ENCODE measurements at regions not wholly inside any gene's neighbourhood (a gene's known extent, or its start where the extent isn't known, plus 50 kb on each side); places are given as distances from the start of the nearest gene placed in this dataset.

DNA sequence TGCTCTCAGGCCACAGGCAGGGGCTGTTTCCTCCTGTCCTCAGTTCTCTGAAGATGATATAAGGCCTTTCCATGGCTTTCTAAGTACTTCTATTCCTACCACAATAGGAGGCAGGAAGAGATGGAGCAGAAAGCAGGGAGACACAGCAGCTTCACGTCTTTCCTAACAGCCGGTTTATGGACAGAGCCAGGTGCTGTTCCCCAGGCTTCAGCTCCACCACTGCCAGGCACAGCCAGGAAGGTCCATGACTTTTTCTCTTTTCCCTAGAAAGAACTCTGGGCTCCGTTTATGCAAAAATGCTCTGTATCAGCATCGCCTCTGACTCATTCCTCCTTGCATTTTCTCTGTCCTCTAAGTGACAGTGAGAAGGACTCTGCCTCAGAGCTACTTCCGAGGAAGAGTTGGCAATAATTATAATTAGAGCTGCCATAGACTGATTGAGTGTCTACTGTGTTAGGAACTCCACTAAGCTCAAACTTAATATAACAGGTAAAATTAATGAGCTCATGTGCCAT is 478.5 kb downstream of the RASEF start:
- no peak overlapping the region for H3K4me2 ChIP-seq (ENCODE audit: low read length)
- no peaks in the 10 kb centered on the region for H3K9me2 ChIP-seq (replicated peaks; ENCODE audit: control insufficient read depth, low read length)
- TF ChIP-seq EZH2phosphoT487 (IDR thresholded peaks at IDR 0.05; ENCODE audit: borderline replicate concordance, low read length), result no peak
- TF ChIP-seq, protein P1, sequence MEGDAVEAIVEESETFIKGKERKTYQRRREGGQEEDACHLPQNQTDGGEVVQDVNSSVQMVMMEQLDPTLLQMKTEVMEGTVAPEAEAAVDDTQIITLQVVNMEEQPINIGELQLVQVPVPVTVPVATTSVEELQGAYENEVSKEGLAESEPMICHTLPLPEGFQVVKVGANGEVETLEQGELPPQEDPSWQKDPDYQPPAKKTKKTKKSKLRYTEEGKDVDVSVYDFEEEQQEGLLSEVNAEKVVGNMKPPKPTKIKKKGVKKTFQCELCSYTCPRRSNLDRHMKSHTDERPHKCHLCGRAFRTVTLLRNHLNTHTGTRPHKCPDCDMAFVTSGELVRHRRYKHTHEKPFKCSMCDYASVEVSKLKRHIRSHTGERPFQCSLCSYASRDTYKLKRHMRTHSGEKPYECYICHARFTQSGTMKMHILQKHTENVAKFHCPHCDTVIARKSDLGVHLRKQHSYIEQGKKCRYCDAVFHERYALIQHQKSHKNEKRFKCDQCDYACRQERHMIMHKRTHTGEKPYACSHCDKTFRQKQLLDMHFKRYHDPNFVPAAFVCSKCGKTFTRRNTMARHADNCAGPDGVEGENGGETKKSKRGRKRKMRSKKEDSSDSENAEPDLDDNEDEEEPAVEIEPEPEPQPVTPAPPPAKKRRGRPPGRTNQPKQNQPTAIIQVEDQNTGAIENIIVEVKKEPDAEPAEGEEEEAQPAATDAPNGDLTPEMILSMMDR (IDR thresholded peaks at IDR 0.05; ENCODE audit: low read depth, low read length, poor library complexity, severe bottlenecking), result no peak
- no peaks in the 10 kb centered on the region for H3F3A ChIP-seq (ENCODE audit: control insufficient read depth, insufficient read depth)
- H3K79me2 ChIP-seq (ENCODE audit: control insufficient read depth, low read length), result no peaks in the 10 kb centered on the region
- no peaks in the 10 kb centered on the region for H3K36me3 ChIP-seq (ENCODE audit: control insufficient read depth, low read length)
- H3K27ac ChIP-seq (ENCODE audit: low read depth, low read length), result no peak overlapping the region
- no peaks in the 10 kb centered on the region for H3K9me3 ChIP-seq (ENCODE audit: control insufficient read depth, insufficient read depth, low read length)
- H3K4me1 ChIP-seq (ENCODE audit: control insufficient read depth, low read length), result no peaks in the 10 kb centered on the region
- H4K20me1 ChIP-seq (ENCODE audit: control insufficient read depth, insufficient read depth, low read depth, low read length), result no peaks in the 10 kb centered on the region
- no peaks in the 10 kb centered on the region for H3K27me3 ChIP-seq (ENCODE audit: control insufficient read depth, low read length)
- no peak overlapping the region for H3K4me3 ChIP-seq (ENCODE audit: low read length)

DNA sequence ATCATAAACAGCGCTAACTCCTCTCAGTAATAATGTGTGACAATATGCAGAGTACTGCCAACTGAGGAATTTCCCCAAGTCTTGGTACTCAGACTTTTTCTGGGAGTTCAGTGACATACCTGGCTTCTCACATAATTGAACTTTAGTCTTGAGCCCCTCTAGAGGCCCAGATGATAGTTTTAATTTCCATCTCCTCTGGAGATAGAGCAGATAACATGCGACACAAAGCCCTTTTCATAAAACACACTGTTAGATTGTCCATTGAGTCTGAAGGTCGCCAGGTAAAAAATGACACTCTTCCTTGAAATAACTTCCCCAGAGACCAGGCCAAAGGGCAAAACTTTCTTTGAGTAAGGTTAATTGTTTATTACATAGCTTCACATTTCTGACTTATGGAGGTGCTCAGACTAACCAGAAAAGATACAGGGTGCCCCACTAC is 476.0 kb downstream of the RASEF start:
- no peak overlapping the region for H3K4me2 ChIP-seq (ENCODE audit: low read length)
- H3K4me1 ChIP-seq (ENCODE audit: control insufficient read depth, low read length), result no peaks in the 10 kb centered on the region
- no peak overlapping the region for H3K4me3 ChIP-seq (ENCODE audit: low read length)
- no peaks in the 10 kb centered on the region for H3K9me3 ChIP-seq (ENCODE audit: control insufficient read depth, insufficient read depth, low read length)
- TF ChIP-seq, protein P1 (IDR thresholded peaks at IDR 0.05; ENCODE audit: low read depth, low read length, poor library complexity, severe bottlenecking), result no peak
- TF ChIP-seq EZH2phosphoT487 (IDR thresholded peaks at IDR 0.05; ENCODE audit: borderline replicate concordance, low read length), result no peak
- no peaks in the 10 kb centered on the region for H3K36me3 ChIP-seq (ENCODE audit: control insufficient read depth, low read length)
- H3K27ac ChIP-seq (ENCODE audit: low read depth, low read length), result no peak overlapping the region
- no peaks in the 10 kb centered on the region for H3K79me2 ChIP-seq (ENCODE audit: control insufficient read depth, low read length)
- H3K9me2 ChIP-seq (replicated peaks; ENCODE audit: control insufficient read depth, low read length), result no peaks in the 10 kb centered on the region
- no peaks in the 10 kb centered on the region for H4K20me1 ChIP-seq (ENCODE audit: control insufficient read depth, insufficient read depth, low read depth, low read length)
- no peaks in the 10 kb centered on the region for H3K27me3 ChIP-seq (ENCODE audit: control insufficient read depth, low read length)
- no peaks in the 10 kb centered on the region for H3F3A ChIP-seq (ENCODE audit: control insufficient read depth, insufficient read depth)

DNA sequence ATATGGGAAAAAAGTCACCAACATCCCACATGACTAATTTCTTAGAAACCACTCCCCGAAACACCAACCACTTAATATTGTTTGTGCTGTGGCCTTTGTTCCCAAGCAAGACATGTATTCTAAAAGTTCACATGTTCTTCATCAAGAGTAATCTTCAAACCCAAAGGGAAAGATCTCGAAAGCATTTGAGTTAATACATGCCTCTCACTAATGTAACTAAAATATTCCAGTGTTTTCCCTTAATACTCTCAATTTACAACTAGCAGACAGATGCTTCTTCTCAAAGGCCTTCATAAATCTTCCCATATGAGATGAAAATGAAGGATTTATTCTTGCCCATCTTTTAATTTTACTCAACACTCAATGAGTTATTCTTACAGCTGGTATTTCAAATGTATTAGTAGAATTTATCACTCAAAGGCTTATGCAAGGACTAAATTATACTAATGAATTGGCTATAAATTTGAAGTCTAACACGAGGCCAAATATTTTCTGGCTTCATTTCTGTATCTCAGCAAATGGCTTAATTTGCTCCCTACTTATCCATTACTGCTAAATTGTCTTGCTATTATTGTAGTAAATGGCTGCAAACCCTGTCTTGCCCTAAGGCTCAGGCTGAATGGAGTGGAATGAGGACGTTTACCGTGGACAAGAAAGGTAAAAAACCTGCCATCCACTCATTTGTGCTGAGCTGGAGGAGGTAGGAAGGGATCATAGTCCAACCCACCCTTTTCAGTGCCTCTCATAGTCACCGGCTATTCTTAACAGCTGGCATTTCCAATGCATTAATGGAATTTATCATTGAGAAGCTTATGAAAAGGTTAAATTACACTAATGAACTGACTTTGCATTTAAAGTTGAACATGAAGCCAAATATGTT is 474.4 kb downstream of the RASEF start:
- Histone ChIP-seq H3K4me2 (ENCODE audit: low read length) (no peak overlapping the region), H3K27me3 (ENCODE audit: control insufficient read depth, low read length) (no peaks in the 10 kb centered on the region), H3K4me1 (ENCODE audit: control insufficient read depth, low read length) (no peaks in the 10 kb centered on the region), H4K20me1 (ENCODE audit: control insufficient read depth, insufficient read depth, low read depth, low read length) (no peaks in the 10 kb centered on the region), H3K9me2 (replicated peaks; ENCODE audit: control insufficient read depth, low read length) (no peaks in the 10 kb centered on the region), H3K27ac (ENCODE audit: low read depth, low read length) (no peak overlapping the region), H3F3A (ENCODE audit: control insufficient read depth, insufficient read depth) (no peaks in the 10 kb centered on the region), H3K79me2 (ENCODE audit: control insufficient read depth, low read length) (no peaks in the 10 kb centered on the region), H3K36me3 (ENCODE audit: control insufficient read depth, low read length) (no peaks in the 10 kb centered on the region), H3K4me3 (ENCODE audit: low read length) (no peak overlapping the region), H3K9me3 (ENCODE audit: control insufficient read depth, insufficient read depth, low read length) (no peaks in the 10 kb centered on the region)
- TF ChIP-seq, protein P1 (IDR thresholded peaks at IDR 0.05; ENCODE audit: low read depth, low read length, poor library complexity, severe bottlenecking), result no peak
- no peak for TF ChIP-seq EZH2phosphoT487 (IDR thresholded peaks at IDR 0.05; ENCODE audit: borderline replicate concordance, low read length)

Measured in DOHH2 (cell line).